ENCODE measurements at regions not wholly inside any gene's neighbourhood (a gene's known extent, or its start where the extent isn't known, plus 50 kb on each side); places are given as distances from the start of the nearest gene placed in this dataset.
A peak's percentile ranks its signal among the peaks of the same experiment; 100 is the strongest.

- TF ChIP-seq POLR2A (IDR thresholded peaks at IDR 0.05; ENCODE audit: low read depth, low read length) (no peak), RFX5 (IDR thresholded peaks at IDR 0.05; ENCODE audit: low read depth, low read length) (no peak), CTCF (conservative IDR thresholded peaks at IDR 0.05; ENCODE audit: low read depth, low read length) (no peak), NFE2L2 (IDR thresholded peaks at IDR 0.05; ENCODE audit: low read depth, low read length) (no peak), FOS (IDR thresholded peaks at IDR 0.05; ENCODE audit: low read depth, low read length) (no peak), MAFK (IDR thresholded peaks at IDR 0.05; ENCODE audit: low read depth, low read length) (no peak), CEBPB (IDR thresholded peaks at IDR 0.05; ENCODE audit: low read depth, low read length) (no peak)
- DNase-seq: peak; percentile 28
- H3K36me3 ChIP-seq (ENCODE audit: control insufficient read depth, insufficient read depth, low read length): no peaks in the 10 kb centered on the region
- ChIA-PET POLR2A (ENCODE audit: unreplicated experiment) (no interaction called here), CTCF (no interaction called here)
- H3K79me1 ChIP-seq (ENCODE audit: low read depth in 1 of 2, low read length in 2 of 2): no peaks in the 10 kb centered on the region
- no peak overlapping the region for H4K8ac ChIP-seq (ENCODE audit: low read depth in 2 of 2, low read length in 2 of 2)
- BruUV-seq (replicated peaks): no TSS peak
- H2AK9ac ChIP-seq (replicated peaks; ENCODE audit: low read depth, low read length, poor library complexity): no peak overlapping the region
- no peak overlapping the region for H2AK5ac ChIP-seq (ENCODE audit: low read depth, low read length)
- ATAC-seq (ENCODE audit: low read depth): no peak
- WGBS, 2 experiments (ENCODE audit: extremely low coverage in 2 of 2, insufficient read length in 1 of 2): no CpG with 5 or more reads among the region's 3 CpGs
- no peaks in the 10 kb centered on the region for H3K9me3 ChIP-seq (ENCODE audit: control insufficient read depth, insufficient read depth, low read length)
- H2BK5ac ChIP-seq (ENCODE audit: low read depth, low read length, poor library complexity, severe bottlenecking): no peak overlapping the region
- H3K18ac ChIP-seq (ENCODE audit: low read depth, low read length): no peak overlapping the region
- no peak overlapping the region for H3K4me3 ChIP-seq (ENCODE audit: insufficient read depth, low read depth, low read length)
- no peaks in the 10 kb centered on the region for H3K9me1 ChIP-seq (ENCODE audit: insufficient read depth, low read length)
- no peaks in the 10 kb centered on the region for H4K20me1 ChIP-seq (ENCODE audit: insufficient read depth, low read length)
- H4K5ac ChIP-seq (ENCODE audit: low read depth, low read length): no peak overlapping the region
- H3K4ac ChIP-seq (ENCODE audit: low read depth, low read length): no peak overlapping the region
- H3K27me3 ChIP-seq (ENCODE audit: control insufficient read depth, insufficient read depth, low read length): no peaks in the 10 kb centered on the region
- H3K9ac ChIP-seq (ENCODE audit: low read depth, low read length): no peak overlapping the region
- H3K4me2 ChIP-seq (ENCODE audit: low read depth, low read length): no peak overlapping the region
- no peak overlapping the region for H2AFZ ChIP-seq (replicated peaks; ENCODE audit: low read length, poor library complexity)
- dilution Hi-C loops (cut with HindIII; ENCODE audit: low sequenced_read_pairs, unreplicated experiment) (no loop called here), in situ Hi-C loops (cut with MboI; ENCODE audit: low sequenced_read_pairs) (no loop called here), intact Hi-C loops (cut with micrococcal nuclease) (no loop called here)
- H3K4me1 ChIP-seq (ENCODE audit: control insufficient read depth, insufficient read depth, low read length): no peaks in the 10 kb centered on the region
- H2BK15ac ChIP-seq (ENCODE audit: low read depth, low read length): no peak overlapping the region
- no peak overlapping the region for H2BK120ac ChIP-seq (ENCODE audit: low read depth, low read length)
- H2BK20ac ChIP-seq (ENCODE audit: low read depth, low read length): no peak overlapping the region
- H3K27ac ChIP-seq (ENCODE audit: insufficient read depth, low read length): no peak overlapping the region
- no peak overlapping the region for H3K56ac ChIP-seq (ENCODE audit: extremely low read depth, insufficient read depth, low read length)
- H3K14ac ChIP-seq (replicated peaks; ENCODE audit: low read depth, low read length): no peak overlapping the region
- H3K23ac ChIP-seq (ENCODE audit: low read depth, low read length): no peak overlapping the region
- no peak overlapping the region for H4K91ac ChIP-seq (ENCODE audit: insufficient read depth, low read depth, low read length)
Observed at GRCh38 chr2:188142636-188143295, 148.9 kb upstream of the GULP1 start.
